HG02840 (cell line): ENCODE measurements at regions not wholly inside any gene's neighbourhood (a gene's known extent, or its start where the extent isn't known, plus 50 kb on each side); places are given as distances from the start of the nearest gene placed in this dataset.
"Not testable (repeated sequence)": the region's sequence is repeated elsewhere in the genome, so short reads cannot be mapped to it uniquely, and the experiment has no call there.

Experiments
- ATAC-seq: cut with Tn5 transposase; IDR thresholded peaks from one replicate; pipeline ENCODE4 v1.9.1; 2021; ENCODE audit warnings: mild to moderate bottlenecking, moderate library complexity, moderate number of reproducible peaks; ENCODE audit not compliant: unreplicated experiment, low FRiP score

- ATAC-seq = no peak
Measured at GRCh38 chr12:82529101-82529500, 157.6 kb upstream of the TMTC2 start.

- ATAC-seq = no peak
Measured at GRCh38 chr12:82529954-82530353, 156.8 kb upstream of the TMTC2 start.

GRCh38 chr12:82530394-82530793 lies 156.3 kb upstream of the TMTC2 start:
- no peak for ATAC-seq

GRCh38 chr12:82533341-82533740 lies 153.4 kb upstream of the TMTC2 start:
- no peak for ATAC-seq

GRCh38 chr12:82537436-82537835 lies 149.3 kb upstream of the TMTC2 start:
- ATAC-seq = no peak

GRCh38 chr12:82554529-82554928 lies 132.2 kb upstream of the TMTC2 start:
- no peak for ATAC-seq

- ATAC-seq = no peak
Measured at GRCh38 chr12:82555699-82556098, 131.0 kb upstream of the TMTC2 start.

GRCh38 chr12:82565966-82566365 lies 120.7 kb upstream of the TMTC2 start:
- no peak for ATAC-seq

- no peak for ATAC-seq
Measured at GRCh38 chr12:82567688-82568087, 119.0 kb upstream of the TMTC2 start.

GRCh38 chr12:82574191-82574590 lies 112.5 kb upstream of the TMTC2 start:
- ATAC-seq = no peak

- ATAC-seq = no peak
Measured at GRCh38 chr12:82578725-82579124, 108.0 kb upstream of the TMTC2 start.

GRCh38 chr12:82583756-82584155 lies 103.0 kb upstream of the TMTC2 start:
- no peak for ATAC-seq

- ATAC-seq = peak; percentile 60
Measured at GRCh38 chr12:82593143-82593542, 93.6 kb upstream of the TMTC2 start.

- peak; percentile 96 for ATAC-seq
Measured at GRCh38 chr12:82593901-82594396, 92.8 kb upstream of the TMTC2 start.

- no peak for ATAC-seq
Measured at GRCh38 chr12:82595941-82596340, 90.8 kb upstream of the TMTC2 start.

GRCh38 chr12:82596483-82596882 lies 90.2 kb upstream of the TMTC2 start:
- ATAC-seq = no peak

GRCh38 chr12:82600379-82600778 lies 86.3 kb upstream of the TMTC2 start:
- no peak for ATAC-seq

GRCh38 chr12:82603647-82604046 lies 83.1 kb upstream of the TMTC2 start:
- not testable (repeated sequence) for ATAC-seq

GRCh38 chr12:82605115-82605514 lies 81.6 kb upstream of the TMTC2 start:
- ATAC-seq = no peak

- ATAC-seq = no peak
Measured at GRCh38 chr12:82608706-82609105, 78.0 kb upstream of the TMTC2 start.

- ATAC-seq = no peak
Measured at GRCh38 chr12:82609234-82609914, 77.3 kb upstream of the TMTC2 start.

GRCh38 chr12:82619644-82620043 lies 67.1 kb upstream of the TMTC2 start:
- no peak for ATAC-seq

GRCh38 chr12:82620917-82621316 lies 65.8 kb upstream of the TMTC2 start:
- no peak for ATAC-seq
